CD14-positive monocyte (primary cell): ENCODE measurements at regions not wholly inside any gene's neighbourhood (a gene's known extent, or its start where the extent isn't known, plus 50 kb on each side); places are given as distances from the start of the nearest gene placed in this dataset.

ENCODE experiments used
- DNase-seq, 3 donors: peaks; one replicate each; pipeline ENCODE4 v3.0.0-alpha.2; 2011 to 2022
- H2AFZ ChIP-seq: 2 replicates; pipeline ENCODE4 v1.6.0; 2012; ENCODE audit warnings: mild to moderate bottlenecking, low read depth, low read length, inconsistent platforms; ENCODE audit not compliant: insufficient read depth, poor library complexity, severe bottlenecking
- H3K27ac ChIP-seq, 2 donors: 1 replicate in 1 of 2; 2 replicates in 1 of 2; pipeline ENCODE4 v1.5.1; 2012 to 2013; ENCODE audit warnings: low read length in 2 of 2, control low read depth in 1 of 2, inconsistent platforms in 1 of 2, low read depth in 1 of 2, mild to moderate bottlenecking in 1 of 2
- H3K27me3 ChIP-seq, 2 donors: one replicate each; pipeline versions ENCODE4 v1.6.0 to v1.6.1; 2011 to 2013; ENCODE audit warnings: low read length in 2 of 2; ENCODE audit not compliant: control insufficient read depth in 2 of 2, insufficient read depth in 2 of 2
- H3K36me3 ChIP-seq, 2 donors: replicated peaks in 1 of 2; 1 replicate in 1 of 2; 2 replicates in 1 of 2; pipeline versions ENCODE4 v1.5.1 to v1.6.1; 2012 to 2013; ENCODE audit warnings: low read length in 2 of 2, control low read depth in 1 of 2, inconsistent platforms in 1 of 2, mild to moderate bottlenecking in 1 of 2; ENCODE audit not compliant: insufficient read depth in 2 of 2, control insufficient read depth in 1 of 2
- H3K4me1 ChIP-seq, 2 donors: 1 replicate in 1 of 2; 2 replicates in 1 of 2; pipeline versions ENCODE4 v1.5.1 to v1.6.1; 2012 to 2013; ENCODE audit warnings: low read length in 2 of 2, control low read depth in 1 of 2, inconsistent platforms in 1 of 2, mild to moderate bottlenecking in 1 of 2, moderate library complexity in 1 of 2; ENCODE audit not compliant: insufficient read depth in 2 of 2, control insufficient read depth in 1 of 2
- H3K4me2 ChIP-seq: replicated peaks from 2 replicates; pipeline ENCODE3; 2012; ENCODE audit warnings: low read length, moderate library complexity, mild to moderate bottlenecking; ENCODE audit not compliant: poor library complexity, severe bottlenecking; ENCODE audit errors: extremely low read depth
- H3K4me3 ChIP-seq, 3 experiments: fragments of 200-600 bp in 1 of 3; sonication (generic) in 1 of 3; replicated peaks in 1 of 3; 1 replicate in 2 of 3; 2 replicates in 1 of 3; pipeline ENCODE4 v1.5.1; 2011 to 2013; ENCODE audit warnings: low read length in 3 of 3, mild to moderate bottlenecking in 3 of 3, control low read depth in 2 of 3, low read depth in 2 of 3, inconsistent platforms in 1 of 3, moderate library complexity in 1 of 3
- H3K79me2 ChIP-seq: 2 replicates; pipeline ENCODE4 v1.6.0; 2012; ENCODE audit warnings: mild to moderate bottlenecking, control low read depth, inconsistent platforms, low read length, moderate library complexity; ENCODE audit not compliant: insufficient read depth
- H3K9ac ChIP-seq: 2 replicates; pipeline ENCODE4 v1.6.0; 2017; ENCODE audit warnings: low read length, mild to moderate bottlenecking; ENCODE audit not compliant: insufficient read depth, poor library complexity, severe bottlenecking
- H3K9me3 ChIP-seq, 2 donors: replicated peaks in 1 of 2; 1 replicate in 1 of 2; 2 replicates in 1 of 2; pipeline versions ENCODE4 v1.5.1 to v1.6.1; 2012 to 2013; ENCODE audit warnings: low read length in 2 of 2, control low read depth in 1 of 2; ENCODE audit not compliant: control insufficient read depth in 1 of 2, insufficient read depth in 1 of 2
- H4K20me1 ChIP-seq: 2 replicates; pipeline ENCODE4 v1.6.0; 2012; ENCODE audit warnings: mild to moderate bottlenecking, low read length, control low read depth, moderate library complexity; ENCODE audit not compliant: insufficient read depth
- H3K27ac Mint-ChIP-seq, 7 donors: one replicate each; pipeline ENCODE4 v1.8.0; 2020; ENCODE audit warnings: mild to moderate bottlenecking in 7 of 7, mixed read lengths in 7 of 7, moderate library complexity in 6 of 7, inconsistent platforms in 2 of 7
- H3K27me3 Mint-ChIP-seq, 3 donors: one replicate each; pipeline ENCODE4 v1.8.0; 2021 to 2022; ENCODE audit warnings: low read depth in 3 of 3, mild to moderate bottlenecking in 3 of 3, mixed read lengths in 3 of 3, moderate library complexity in 3 of 3, inconsistent platforms in 1 of 3
- H3K36me3 Mint-ChIP-seq, 2 donors: one replicate each; pipeline ENCODE4 v1.8.0; 2020; ENCODE audit warnings: mixed read lengths in 2 of 2, inconsistent platforms in 1 of 2, mild to moderate bottlenecking in 1 of 2
- H3K4me1 Mint-ChIP-seq: one replicate; pipeline ENCODE4 v1.8.0; 2020; ENCODE audit warnings: mild to moderate bottlenecking, mixed read lengths
- H3K4me3 Mint-ChIP-seq, 2 donors: one replicate each; pipeline ENCODE4 v1.8.0; 2020; ENCODE audit warnings: mild to moderate bottlenecking in 2 of 2, mixed read lengths in 2 of 2, moderate library complexity in 1 of 2
- H3K9me3 Mint-ChIP-seq, 7 donors: one replicate each; pipeline ENCODE4 v1.8.0; 2020 to 2022; ENCODE audit warnings: mixed read lengths in 7 of 7, mild to moderate bottlenecking in 6 of 7, moderate library complexity in 6 of 7, inconsistent platforms in 2 of 7
- CTCF ChIP-seq: fragments of 200-600 bp; IDR thresholded peaks from one replicate; pipeline ENCODE4 v1.8.0; 2022; ENCODE audit warnings: antibody characterized with exemption, mild to moderate bottlenecking
- WGBS: methylation state at CpG from one replicate; pipeline ENCODE4 v1.1.5; 2013; ENCODE audit warnings: missing lambda C conversion rate; ENCODE audit not compliant: insufficient coverage; 5-methylcytosine and 5-hydroxymethylcytosine counted together
- intact Hi-C, 2 donors: fragments of 100-400 bp; cut with micrococcal nuclease; formaldehyde crosslinking; loops; one replicate each; pipeline versions ENCODE4 v1.15.0 to v1.15.1; 2023

- WGBS, result 88% methylated on average over 4 of the region's 7 CpGs
- no peaks in the 10 kb centered on the region for H3K4me1 ChIP-seq
- no peaks in the 10 kb centered on the region for H3K27me3 ChIP-seq
Observed at GRCh38 chr9:106728860-106729259, 134.1 kb upstream of the ZNF462 start.

GRCh38 chr9:106731910-106732309, 131.1 kb upstream of the ZNF462 start:
- Mint-ChIP-seq H3K9me3 (peaks cover 0 to 13% (median 4%) of the 10 kb centered on the region in 7 donors), H3K27me3 (peaks cover 0 to 2% (median 0%) of the 10 kb centered on the region in 3 donors)
- no CpG with 5 or more reads among the region's 1 CpG for WGBS

More at GRCh38 chr9:106728860-106729259, 134.1 kb upstream of the ZNF462 start:
- Histone ChIP-seq H3K27ac (no peak overlapping the region), H2AFZ (no peak overlapping the region), H3K9ac (no peak overlapping the region), H4K20me1 (no peaks in the 10 kb centered on the region), H3K4me2 (no peak overlapping the region), H3K9me3 (no peaks in the 10 kb centered on the region), H3K4me3 (no peak overlapping the region), H3K79me2 (no peaks in the 10 kb centered on the region), H3K36me3 (no peaks in the 10 kb centered on the region)
- Mint-ChIP-seq H3K4me3 (no peak overlapping the region), H3K4me1 (no peaks in the 10 kb centered on the region), H3K27ac (no peak overlapping the region), H3K27me3 (peaks cover 0 to 2% (median 0%) of the 10 kb centered on the region in 3 donors), H3K9me3 (peaks cover 0 to 5% (median 2%) of the 10 kb centered on the region in 7 donors), H3K36me3 (no peaks in the 10 kb centered on the region)
- intact Hi-C loops, result no loop called here
- no peak for TF ChIP-seq CTCF
- no peak for DNase-seq

More at GRCh38 chr9:106731910-106732309, 131.1 kb upstream of the ZNF462 start:
- Mint-ChIP-seq H3K4me3 (no peak overlapping the region), H3K4me1 (no peaks in the 10 kb centered on the region), H3K27ac (no peak overlapping the region), H3K36me3 (no peaks in the 10 kb centered on the region)
- Histone ChIP-seq H3K9ac (no peak overlapping the region), H3K36me3 (no peaks in the 10 kb centered on the region), H3K27ac (no peak overlapping the region), H3K9me3 (no peaks in the 10 kb centered on the region), H3K4me2 (no peak overlapping the region), H3K4me3 (no peak overlapping the region), H2AFZ (no peak overlapping the region), H3K27me3 (no peaks in the 10 kb centered on the region), H3K79me2 (no peaks in the 10 kb centered on the region), H4K20me1 (no peaks in the 10 kb centered on the region), H3K4me1 (no peaks in the 10 kb centered on the region)
- no peak for DNase-seq
- no peak for TF ChIP-seq CTCF
- intact Hi-C loops, result no loop called here
